ENCODE measurements at regions not wholly inside any gene's neighbourhood (a gene's known extent, or its start where the extent isn't known, plus 50 kb on each side); places are given as distances from the start of the nearest gene placed in this dataset.

GRCh38 chr4:24131954-24132673 is 242.3 kb upstream of the PPARGC1A start:
- Histone ChIP-seq H3K4me1 (ENCODE audit: insufficient read depth, low read length, poor library complexity, severe bottlenecking) (no peaks in the 10 kb centered on the region), H3K4me2 (ENCODE audit: low read length) (no peak overlapping the region), H3K79me2 (ENCODE audit: insufficient read depth, low read depth, low read length) (no peaks in the 10 kb centered on the region), H3K27ac (ENCODE audit: low read depth, low read length, poor library complexity, severe bottlenecking) (no peak overlapping the region), H3K9me2 (ENCODE audit: insufficient read depth, low read length) (no peaks in the 10 kb centered on the region), H3K4me3 (ENCODE audit: low read depth, low read length, poor library complexity, severe bottlenecking) (no peak overlapping the region), H3K9me3 (ENCODE audit: low read length) (no peaks in the 10 kb centered on the region), H4K20me1 (ENCODE audit: insufficient read depth, low read length) (no peaks in the 10 kb centered on the region), H3K36me3 (ENCODE audit: insufficient read depth, low read length) (no peaks in the 10 kb centered on the region), H2AFZ (ENCODE audit: low read length) (no peak overlapping the region)
- ChIA-PET POLR2A (interaction anchor here (0.6 to 0.7 kb wide), 2 partner anchors 142 to 959 kb away, joined by 3 to 4 read pairs; no protein-coding TSS in a partner anchor), CTCF (ENCODE audit: unreplicated experiment) (no interaction called here)
- TF ChIP-seq EZH2phosphoT487 (IDR thresholded peaks at IDR 0.05; ENCODE audit: borderline replicate concordance, low read depth, low read length): no peak
- no peak for TF ChIP-seq CTCF (conservative IDR thresholded peaks at IDR 0.05; ENCODE audit: low read length)
- intact Hi-C loops (cut with micrococcal nuclease; ENCODE audit: unreplicated experiment): no loop called here
- BruUV-seq (replicated peaks): no TSS peak
- no peak for DNase-seq (ENCODE audit: low spot score)

DNA sequence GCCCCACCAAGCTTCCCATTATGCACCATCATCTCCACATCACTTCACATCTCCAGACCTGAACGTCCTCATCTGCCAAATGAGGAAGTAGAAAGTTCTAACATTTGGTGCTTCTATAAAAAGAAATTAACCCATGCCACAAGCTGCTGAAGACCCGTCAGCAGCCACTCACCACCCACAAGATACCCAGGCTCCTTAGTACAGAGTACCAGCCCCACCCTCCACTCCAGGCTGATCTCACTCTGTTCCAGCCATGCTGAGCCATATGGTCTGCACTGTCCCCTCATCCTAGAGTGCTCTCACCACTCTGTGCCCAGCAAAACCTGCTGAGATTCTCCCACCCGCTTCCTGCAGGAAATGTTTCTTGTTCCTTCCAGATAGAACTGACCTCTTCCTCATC is 240.8 kb upstream of the PPARGC1A start:
- TF ChIP-seq EZH2phosphoT487 (IDR thresholded peaks at IDR 0.05; ENCODE audit: borderline replicate concordance, low read depth, low read length) (no peak), CTCF (conservative IDR thresholded peaks at IDR 0.05; ENCODE audit: low read length) (no peak)
- Histone ChIP-seq H3K4me3 (ENCODE audit: low read depth, low read length, poor library complexity, severe bottlenecking) (no peak overlapping the region), H3K4me1 (ENCODE audit: insufficient read depth, low read length, poor library complexity, severe bottlenecking) (no peaks in the 10 kb centered on the region), H4K20me1 (ENCODE audit: insufficient read depth, low read length) (no peaks in the 10 kb centered on the region), H2AFZ (ENCODE audit: low read length) (no peak overlapping the region), H3K9me2 (ENCODE audit: insufficient read depth, low read length) (no peaks in the 10 kb centered on the region), H3K9me3 (ENCODE audit: low read length) (no peaks in the 10 kb centered on the region), H3K4me2 (ENCODE audit: low read length) (no peak overlapping the region), H3K27ac (ENCODE audit: low read depth, low read length, poor library complexity, severe bottlenecking) (no peak overlapping the region), H3K36me3 (ENCODE audit: insufficient read depth, low read length) (no peaks in the 10 kb centered on the region), H3K79me2 (ENCODE audit: insufficient read depth, low read depth, low read length) (no peaks in the 10 kb centered on the region)
- BruUV-seq (replicated peaks): no TSS peak
- ChIA-PET POLR2A (no interaction called here), CTCF (ENCODE audit: unreplicated experiment) (no interaction called here)
- DNase-seq (ENCODE audit: low spot score): no peak
- intact Hi-C loops (cut with micrococcal nuclease; ENCODE audit: unreplicated experiment): no loop called here

- CTCF ChIA-PET (ENCODE audit: unreplicated experiment): no interaction called here
- no TSS peak for BruUV-seq (replicated peaks)
- no peak overlapping the region for H3K4me2 ChIP-seq (ENCODE audit: low read length)
These were observed 236.9 kb upstream of the PPARGC1A start for GRCh38 chr4:24126776-24127175.

More at GRCh38 chr4:24126776-24127175, 236.9 kb upstream of the PPARGC1A start:
- intact Hi-C loops (cut with micrococcal nuclease; ENCODE audit: unreplicated experiment): no loop called here
- no peaks in the 10 kb centered on the region for H3K9me3 ChIP-seq (ENCODE audit: low read length)
- H3K27ac ChIP-seq (ENCODE audit: low read depth, low read length, poor library complexity, severe bottlenecking): no peak overlapping the region
- H3K36me3 ChIP-seq (ENCODE audit: insufficient read depth, low read length): no peaks in the 10 kb centered on the region
- no peak overlapping the region for H3K4me3 ChIP-seq (ENCODE audit: low read depth, low read length, poor library complexity, severe bottlenecking)
- H3K79me2 ChIP-seq (ENCODE audit: insufficient read depth, low read depth, low read length): no peaks in the 10 kb centered on the region
- no peak overlapping the region for H2AFZ ChIP-seq (ENCODE audit: low read length)
- POLR2A ChIA-PET: no interaction called here
- no peaks in the 10 kb centered on the region for H4K20me1 ChIP-seq (ENCODE audit: insufficient read depth, low read length)
- H3K4me1 ChIP-seq (ENCODE audit: insufficient read depth, low read length, poor library complexity, severe bottlenecking): no peaks in the 10 kb centered on the region
- no peak for DNase-seq (ENCODE audit: low spot score)
- TF ChIP-seq CTCF (conservative IDR thresholded peaks at IDR 0.05; ENCODE audit: low read length): no peak
- TF ChIP-seq EZH2phosphoT487 (IDR thresholded peaks at IDR 0.05; ENCODE audit: borderline replicate concordance, low read depth, low read length): no peak
- no peaks in the 10 kb centered on the region for H3K9me2 ChIP-seq (ENCODE audit: insufficient read depth, low read length)
